C4-2B (cell line): ENCODE measurements at regions not wholly inside any gene's neighbourhood (a gene's known extent, or its start where the extent isn't known, plus 50 kb on each side); places are given as distances from the start of the nearest gene placed in this dataset.
A peak's percentile ranks its signal among the peaks of the same experiment; 100 is the strongest.

Source experiments
- H3K27ac ChIP-seq: fragments of 450-650 bp; 2 replicates; pipeline ENCODE4 v1.5.1; 2017
- ZFX ChIP-seq: fragments of 450-650 bp; IDR thresholded peaks from 2 replicates; pipeline ENCODE4 v1.6.1; 2017
- TF ChIP-seq, protein P1 (sequence below): fragments of 450-650 bp; conservative IDR thresholded peaks from 2 replicates; pipeline ENCODE4 v1.5.1; 2017; ENCODE audit warnings: mild to moderate bottlenecking

- no peak for TF ChIP-seq ZFX
- TF ChIP-seq, protein P1, sequence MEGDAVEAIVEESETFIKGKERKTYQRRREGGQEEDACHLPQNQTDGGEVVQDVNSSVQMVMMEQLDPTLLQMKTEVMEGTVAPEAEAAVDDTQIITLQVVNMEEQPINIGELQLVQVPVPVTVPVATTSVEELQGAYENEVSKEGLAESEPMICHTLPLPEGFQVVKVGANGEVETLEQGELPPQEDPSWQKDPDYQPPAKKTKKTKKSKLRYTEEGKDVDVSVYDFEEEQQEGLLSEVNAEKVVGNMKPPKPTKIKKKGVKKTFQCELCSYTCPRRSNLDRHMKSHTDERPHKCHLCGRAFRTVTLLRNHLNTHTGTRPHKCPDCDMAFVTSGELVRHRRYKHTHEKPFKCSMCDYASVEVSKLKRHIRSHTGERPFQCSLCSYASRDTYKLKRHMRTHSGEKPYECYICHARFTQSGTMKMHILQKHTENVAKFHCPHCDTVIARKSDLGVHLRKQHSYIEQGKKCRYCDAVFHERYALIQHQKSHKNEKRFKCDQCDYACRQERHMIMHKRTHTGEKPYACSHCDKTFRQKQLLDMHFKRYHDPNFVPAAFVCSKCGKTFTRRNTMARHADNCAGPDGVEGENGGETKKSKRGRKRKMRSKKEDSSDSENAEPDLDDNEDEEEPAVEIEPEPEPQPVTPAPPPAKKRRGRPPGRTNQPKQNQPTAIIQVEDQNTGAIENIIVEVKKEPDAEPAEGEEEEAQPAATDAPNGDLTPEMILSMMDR: peak; percentile 41
- H3K27ac ChIP-seq: no peak overlapping the region
Measured at GRCh38 chr3:152026033-152026556, 152.7 kb downstream of the SUCNR1 start.

DNA sequence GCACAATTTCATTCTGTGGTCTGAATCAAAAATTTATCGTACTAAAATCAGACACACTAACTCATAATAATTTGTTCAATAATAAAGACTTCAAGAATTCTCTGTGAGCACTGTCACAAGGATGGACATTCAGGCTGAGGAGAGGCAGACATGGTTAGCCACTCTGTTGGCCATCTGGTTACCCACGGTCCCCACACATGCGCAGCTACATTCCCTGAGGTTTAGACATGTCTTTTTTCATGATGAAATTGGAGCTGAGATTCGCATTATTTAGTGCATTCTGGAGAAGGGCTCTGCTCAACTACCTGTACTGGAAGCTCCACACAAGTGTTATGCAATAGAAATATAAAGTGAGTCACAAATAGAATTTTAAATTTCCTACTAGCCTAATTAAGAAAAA is 156.9 kb downstream of the SUCNR1 start:
- TF ChIP-seq ZFX: no peak
- TF ChIP-seq, protein P1: no peak
- H3K27ac ChIP-seq: no peak overlapping the region

DNA sequence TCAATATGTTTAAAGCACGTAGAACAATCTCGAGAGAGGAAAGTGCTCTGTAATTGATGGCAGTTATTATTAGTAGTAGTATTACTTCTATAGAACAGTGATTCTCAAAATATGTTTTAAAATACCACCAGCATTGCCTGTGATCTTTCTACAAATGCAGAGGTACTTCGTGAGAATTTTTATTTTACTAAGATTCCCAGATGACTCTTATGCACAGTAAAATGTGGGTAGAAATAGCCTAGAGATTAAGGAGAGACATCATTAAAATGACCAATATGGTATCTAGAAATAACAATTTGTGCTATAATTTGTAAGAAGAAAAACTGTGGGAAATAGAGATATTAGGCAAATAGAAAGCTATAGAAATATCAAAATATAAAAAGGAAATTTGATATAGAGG is 157.9 kb downstream of the SUCNR1 start:
- no peak for TF ChIP-seq ZFX
- TF ChIP-seq, protein P1: no peak
- H3K27ac ChIP-seq: no peak overlapping the region

- H3K27ac ChIP-seq: no peak overlapping the region
- TF ChIP-seq, protein P1: no peak
- TF ChIP-seq ZFX: no peak
Measured at GRCh38 chr3:152037297-152037696, 163.9 kb downstream of the SUCNR1 start.

DNA sequence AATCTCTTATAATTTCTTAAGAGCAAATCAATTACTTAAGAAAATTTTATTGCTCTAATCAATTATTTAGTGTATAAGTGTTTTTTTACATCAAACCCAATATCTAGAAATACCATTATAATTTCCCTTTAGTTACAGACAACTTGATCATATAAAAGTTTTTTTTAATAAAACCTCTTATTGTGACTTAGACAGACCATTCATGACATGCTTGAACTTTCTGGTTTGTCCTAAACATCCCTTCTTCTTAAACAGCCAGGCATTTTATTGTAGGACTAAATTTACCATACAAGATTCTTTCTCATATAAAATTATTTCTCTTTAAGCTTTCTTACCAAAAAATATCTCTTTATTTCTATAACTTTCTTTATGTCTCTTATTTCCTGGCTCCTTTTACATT is 164.5 kb downstream of the SUCNR1 start:
- TF ChIP-seq, protein P1: no peak
- TF ChIP-seq ZFX: no peak
- H3K27ac ChIP-seq: no peak overlapping the region

GRCh38 chr3:152038490-152038889 is 165.0 kb downstream of the SUCNR1 start:
- TF ChIP-seq, protein P1: no peak
- no peak for TF ChIP-seq ZFX
- H3K27ac ChIP-seq: no peak overlapping the region

DNA sequence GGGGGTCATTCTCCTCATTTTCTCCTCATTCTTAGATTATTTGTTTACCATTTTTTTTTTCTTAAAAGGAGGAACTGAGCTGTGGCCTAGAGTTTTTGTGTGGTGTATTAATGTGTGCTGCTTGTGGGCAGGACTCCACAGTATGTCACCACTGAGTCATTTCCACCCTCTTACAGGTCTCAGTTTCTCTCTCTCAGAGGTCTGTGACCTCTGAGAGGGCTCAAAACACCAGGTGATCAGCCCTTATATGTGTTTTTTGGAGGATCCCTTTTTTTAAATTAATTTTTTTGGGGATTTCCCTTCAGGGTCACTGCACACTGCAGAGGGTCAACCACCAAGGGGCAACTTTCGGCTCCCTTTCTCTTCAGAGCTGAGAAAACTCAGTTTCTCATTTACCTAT is 166.4 kb downstream of the SUCNR1 start:
- H3K27ac ChIP-seq: no peak overlapping the region
- TF ChIP-seq, protein P1: no peak
- TF ChIP-seq ZFX: no peak
